Upper lobe of left lung (tissue), 6 donors: ENCODE measurements at regions not wholly inside any gene's neighbourhood (a gene's known extent, or its start where the extent isn't known, plus 50 kb on each side); places are given as distances from the start of the nearest gene placed in this dataset.

Source experiments
- ATAC-seq, 2 donors: fragments of 200-7000 bp; cut with Tn5 transposase; one replicate each; pipeline ENCODE4 v1.9.1; 2022; ENCODE audit warnings: mild to moderate bottlenecking in 2 of 2, moderate library complexity in 2 of 2; ENCODE audit not compliant: low FRiP score in 2 of 2
- DNase-seq, 2 donors: peaks; one replicate each; pipeline ENCODE4 v3.0.0-alpha.2; 2019 to 2020
- H3K27ac ChIP-seq, 4 donors: fragments of 200-600 bp; sonication (generic); one replicate each; pipeline ENCODE4 v1.5.1; 2016 to 2019
- H3K27me3 ChIP-seq, 4 donors: fragments of 200-600 bp; sonication (generic); one replicate each; pipeline ENCODE4 v1.5.1; 2017 to 2019
- H3K36me3 ChIP-seq, 4 donors: fragments of 200-600 bp; sonication (generic); one replicate each; pipeline ENCODE4 v1.5.1; 2016 to 2019
- H3K4me1 ChIP-seq, 4 donors: fragments of 200-600 bp; sonication (generic); one replicate each; pipeline ENCODE4 v1.5.1; 2018 to 2019
- H3K4me3 ChIP-seq, 4 donors: fragments of 200-600 bp; sonication (generic); one replicate each; pipeline ENCODE4 v1.5.1; 2017 to 2019; ENCODE audit warnings: mild to moderate bottlenecking in 2 of 4, moderate library complexity in 1 of 4
- H3K9me3 ChIP-seq, 4 donors: fragments of 200-600 bp; sonication (generic); one replicate each; pipeline ENCODE4 v1.5.1; 2018 to 2019
- EP300 ChIP-seq, 4 donors: sonication (generic); formaldehyde crosslinking; IDR thresholded peaks; one replicate each; pipeline ENCODE4 v1.5.1; 2017; ENCODE audit warnings: antibody characterized with exemption in 4 of 4, control low read depth in 2 of 4
- POLR2A ChIP-seq, 4 donors: fragments of 450-650 bp; IDR thresholded peaks; one replicate each; pipeline ENCODE4 v1.5.1; 2016 to 2017; ENCODE audit warnings: antibody characterized with exemption in 4 of 4, mild to moderate bottlenecking in 2 of 4
- POLR2AphosphoS5 ChIP-seq, 2 donors: sonication (generic); formaldehyde crosslinking; IDR thresholded peaks; one replicate each; pipeline ENCODE4 v1.5.1; 2017; ENCODE audit warnings: antibody characterized with exemption in 2 of 2
- WGBS, 2 donors: methylation state at CpG; one replicate each; pipeline ENCODE4 v1.1.5; 2017 to 2018; 5-methylcytosine and 5-hydroxymethylcytosine counted together
- TF ChIP-seq, protein P1 (sequence below), 6 experiments: fragments of 450-650 bp in 4 of 6; fragments of 200-600 bp in 2 of 6; sonication (generic) in 2 of 6; IDR thresholded peaks; one replicate each; pipeline ENCODE4 v1.5.1; 2016 to 2019; ENCODE audit warnings: antibody characterized with exemption in 6 of 6
- donor health status: DM: no; HTN: no; CAD: no; lungs with moderate emphysema.
- donor health status: DM: no; HTN: yes; CAD: no; lungs with severe emphysema.

- WGBS, 2 donors, result 75 to 94% methylated on average over 3 to 12 of the region's 12 CpGs
- TF ChIP-seq POLR2AphosphoS5 (IDR thresholded peaks at IDR 0.05) (no peak), EP300 (IDR thresholded peaks at IDR 0.05) (no peak), POLR2A (IDR thresholded peaks at IDR 0.05) (no peak)
- TF ChIP-seq, protein P1, sequence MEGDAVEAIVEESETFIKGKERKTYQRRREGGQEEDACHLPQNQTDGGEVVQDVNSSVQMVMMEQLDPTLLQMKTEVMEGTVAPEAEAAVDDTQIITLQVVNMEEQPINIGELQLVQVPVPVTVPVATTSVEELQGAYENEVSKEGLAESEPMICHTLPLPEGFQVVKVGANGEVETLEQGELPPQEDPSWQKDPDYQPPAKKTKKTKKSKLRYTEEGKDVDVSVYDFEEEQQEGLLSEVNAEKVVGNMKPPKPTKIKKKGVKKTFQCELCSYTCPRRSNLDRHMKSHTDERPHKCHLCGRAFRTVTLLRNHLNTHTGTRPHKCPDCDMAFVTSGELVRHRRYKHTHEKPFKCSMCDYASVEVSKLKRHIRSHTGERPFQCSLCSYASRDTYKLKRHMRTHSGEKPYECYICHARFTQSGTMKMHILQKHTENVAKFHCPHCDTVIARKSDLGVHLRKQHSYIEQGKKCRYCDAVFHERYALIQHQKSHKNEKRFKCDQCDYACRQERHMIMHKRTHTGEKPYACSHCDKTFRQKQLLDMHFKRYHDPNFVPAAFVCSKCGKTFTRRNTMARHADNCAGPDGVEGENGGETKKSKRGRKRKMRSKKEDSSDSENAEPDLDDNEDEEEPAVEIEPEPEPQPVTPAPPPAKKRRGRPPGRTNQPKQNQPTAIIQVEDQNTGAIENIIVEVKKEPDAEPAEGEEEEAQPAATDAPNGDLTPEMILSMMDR (IDR thresholded peaks at IDR 0.05), result no peak
- no peak overlapping the region for H3K4me3 ChIP-seq
- no peak for DNase-seq
- no peak for ATAC-seq
- H3K36me3 ChIP-seq, result no peaks in the 10 kb centered on the region
- no peaks in the 10 kb centered on the region for H3K27me3 ChIP-seq
- no peak overlapping the region for H3K27ac ChIP-seq
- no peaks in the 10 kb centered on the region for H3K4me1 ChIP-seq
- H3K9me3 ChIP-seq, result no peaks in the 10 kb centered on the region
Measured at GRCh38 chr11:70575396-70576060, 177.2 kb downstream of the CTTN start.

GRCh38 chr11:70577258-70577603 is 178.9 kb downstream of the CTTN start:
- Histone ChIP-seq H3K27ac (no peak overlapping the region), H3K4me1 (no peaks in the 10 kb centered on the region), H3K36me3 (no peaks in the 10 kb centered on the region), H3K27me3 (no peaks in the 10 kb centered on the region), H3K4me3 (no peak overlapping the region), H3K9me3 (no peaks in the 10 kb centered on the region)
- DNase-seq (no peak), ATAC-seq (no peak)
- TF ChIP-seq, protein P1 (IDR thresholded peaks at IDR 0.05), result no peak
- TF ChIP-seq EP300 (IDR thresholded peaks at IDR 0.05) (no peak), POLR2A (IDR thresholded peaks at IDR 0.05) (no peak), POLR2AphosphoS5 (IDR thresholded peaks at IDR 0.05) (no peak)
- 70 to 83% methylated on average over 7 of the region's 7 CpGs for WGBS, 2 donors

DNA sequence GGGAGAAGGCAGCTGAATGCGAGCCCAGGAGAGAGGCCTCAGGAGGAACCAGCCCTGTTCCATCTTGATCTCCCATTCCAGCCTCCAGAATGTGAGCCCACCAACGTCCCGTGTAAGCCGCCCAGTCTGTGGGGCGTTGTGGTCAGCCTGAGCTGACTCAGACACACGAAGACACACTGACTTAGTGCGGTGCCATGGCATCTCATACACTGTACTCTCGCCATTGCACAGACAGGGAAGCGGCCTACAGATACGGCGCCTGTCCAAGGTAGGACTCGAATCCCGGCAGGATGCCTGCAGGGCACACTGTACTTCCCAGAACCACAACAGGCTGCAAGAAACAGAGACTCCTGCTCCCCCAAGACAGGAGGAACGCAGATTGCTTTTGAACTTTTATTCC is 179.6 kb downstream of the CTTN start:
- Histone ChIP-seq H3K27ac (no peak overlapping the region), H3K36me3 (no peaks in the 10 kb centered on the region), H3K27me3 (no peaks in the 10 kb centered on the region), H3K9me3 (no peaks in the 10 kb centered on the region), H3K4me1 (no peaks in the 10 kb centered on the region), H3K4me3 (no peak overlapping the region)
- ATAC-seq, result no peak
- no peak for DNase-seq
- no peak for TF ChIP-seq POLR2AphosphoS5 (IDR thresholded peaks at IDR 0.05)
- TF ChIP-seq POLR2A (IDR thresholded peaks at IDR 0.05), result no peak
- TF ChIP-seq EP300 (IDR thresholded peaks at IDR 0.05), result no peak
- TF ChIP-seq, protein P1 (IDR thresholded peaks at IDR 0.05), result no peak
- WGBS, 2 donors, result 82 to 85% methylated on average over 7 to 14 of the region's 14 CpGs

- H3K27ac ChIP-seq, result no peak overlapping the region
- TF ChIP-seq POLR2AphosphoS5 (IDR thresholded peaks at IDR 0.05) (no peak), EP300 (IDR thresholded peaks at IDR 0.05) (no peak), POLR2A (IDR thresholded peaks at IDR 0.05) (no peak)
- TF ChIP-seq, protein P1 (IDR thresholded peaks at IDR 0.05), result no peak
- DNase-seq (no peak), ATAC-seq (no peak)
- no peaks in the 10 kb centered on the region for H3K36me3 ChIP-seq
- H3K4me3 ChIP-seq, result no peak overlapping the region
- 83 to 88% methylated on average over 11 to 14 of the region's 14 CpGs for WGBS, 2 donors
- no peaks in the 10 kb centered on the region for H3K4me1 ChIP-seq
- H3K27me3 ChIP-seq, result no peaks in the 10 kb centered on the region
- no peaks in the 10 kb centered on the region for H3K9me3 ChIP-seq
Measured at GRCh38 chr11:70578371-70578770, 180.0 kb downstream of the CTTN start.

DNA sequence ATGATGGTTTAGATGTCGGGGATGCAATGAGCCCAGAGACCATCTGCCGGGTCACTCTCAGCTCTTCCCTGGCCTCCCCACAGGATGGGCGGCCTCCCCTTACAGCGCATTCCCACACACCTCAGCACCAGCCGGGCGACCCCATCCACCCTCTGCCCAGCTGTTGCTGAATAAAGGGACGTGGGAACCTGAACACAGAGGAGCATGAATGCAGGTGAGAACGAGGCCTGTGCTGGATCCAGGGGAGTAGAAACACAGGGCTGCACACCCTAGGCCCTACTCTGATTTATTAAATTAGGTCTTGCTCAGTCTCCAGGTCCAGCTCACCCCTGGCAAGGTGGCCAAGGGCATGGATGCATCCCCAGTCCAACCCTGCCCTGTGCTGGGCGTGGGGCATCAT is 180.5 kb downstream of the CTTN start:
- Histone ChIP-seq H3K9me3 (no peaks in the 10 kb centered on the region), H3K36me3 (no peaks in the 10 kb centered on the region), H3K27me3 (no peaks in the 10 kb centered on the region), H3K4me1 (no peaks in the 10 kb centered on the region), H3K4me3 (no peak overlapping the region), H3K27ac (no peak overlapping the region)
- DNase-seq, result no peak
- ATAC-seq, result no peak
- TF ChIP-seq POLR2A (IDR thresholded peaks at IDR 0.05) (no peak), EP300 (IDR thresholded peaks at IDR 0.05) (no peak), POLR2AphosphoS5 (IDR thresholded peaks at IDR 0.05) (no peak)
- TF ChIP-seq, protein P1 (IDR thresholded peaks at IDR 0.05), result no peak
- WGBS, 2 donors, result 89 to 93% methylated on average over 7 to 9 of the region's 9 CpGs
